ENCODE measurements at regions not wholly inside any gene's neighbourhood (a gene's known extent, or its start where the extent isn't known, plus 50 kb on each side); places are given as distances from the start of the nearest gene placed in this dataset.

DNA sequence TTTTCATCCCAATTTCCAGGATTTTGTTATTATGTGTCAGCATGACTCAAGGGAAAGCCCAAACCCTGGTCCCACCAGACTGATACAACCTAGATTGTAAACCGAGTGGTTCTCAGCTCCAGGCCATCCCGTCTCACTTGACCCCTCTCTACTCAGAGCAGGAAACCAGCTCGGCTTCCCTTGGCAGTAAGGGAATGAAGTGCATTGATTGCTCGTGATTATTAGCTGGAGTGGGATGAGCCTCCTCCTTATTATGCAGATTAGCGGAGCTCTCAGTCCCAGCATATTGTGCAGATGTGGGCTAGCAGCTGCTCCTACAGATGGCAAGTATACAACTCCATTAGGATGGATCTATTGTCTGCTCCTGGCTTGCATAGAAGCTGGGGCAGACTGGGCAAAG, 167.6 kb downstream of the LNPK start:
- Mint-ChIP-seq H3K4me3 (no peak overlapping the region), H3K27me3 (no peaks in the 10 kb centered on the region), H3K9me3 (no peaks in the 10 kb centered on the region), H3K36me3 (ENCODE audit: low read depth) (no peaks in the 10 kb centered on the region), H3K4me1 (no peaks in the 10 kb centered on the region), H3K27ac (no peak overlapping the region)
- TF ChIP-seq, protein P1, sequence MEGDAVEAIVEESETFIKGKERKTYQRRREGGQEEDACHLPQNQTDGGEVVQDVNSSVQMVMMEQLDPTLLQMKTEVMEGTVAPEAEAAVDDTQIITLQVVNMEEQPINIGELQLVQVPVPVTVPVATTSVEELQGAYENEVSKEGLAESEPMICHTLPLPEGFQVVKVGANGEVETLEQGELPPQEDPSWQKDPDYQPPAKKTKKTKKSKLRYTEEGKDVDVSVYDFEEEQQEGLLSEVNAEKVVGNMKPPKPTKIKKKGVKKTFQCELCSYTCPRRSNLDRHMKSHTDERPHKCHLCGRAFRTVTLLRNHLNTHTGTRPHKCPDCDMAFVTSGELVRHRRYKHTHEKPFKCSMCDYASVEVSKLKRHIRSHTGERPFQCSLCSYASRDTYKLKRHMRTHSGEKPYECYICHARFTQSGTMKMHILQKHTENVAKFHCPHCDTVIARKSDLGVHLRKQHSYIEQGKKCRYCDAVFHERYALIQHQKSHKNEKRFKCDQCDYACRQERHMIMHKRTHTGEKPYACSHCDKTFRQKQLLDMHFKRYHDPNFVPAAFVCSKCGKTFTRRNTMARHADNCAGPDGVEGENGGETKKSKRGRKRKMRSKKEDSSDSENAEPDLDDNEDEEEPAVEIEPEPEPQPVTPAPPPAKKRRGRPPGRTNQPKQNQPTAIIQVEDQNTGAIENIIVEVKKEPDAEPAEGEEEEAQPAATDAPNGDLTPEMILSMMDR (IDR thresholded peaks at IDR 0.05), result no peak
- POLR2A ChIA-PET, result no interaction called here
- no peak for ATAC-seq (ENCODE audit: low read depth)
- intact Hi-C loops (cut with micrococcal nuclease), result no loop called here
- CTCF ChIA-PET, result no interaction called here
- no peak for DNase-seq

- H3K4me1 Mint-ChIP-seq, result no peaks in the 10 kb centered on the region
- ChIA-PET POLR2A (no interaction called here), CTCF (no interaction called here)
- no peak overlapping the region for H3K27ac Mint-ChIP-seq
- intact Hi-C loops (cut with micrococcal nuclease), result no loop called here
- peaks cover 2% of the 10 kb centered on the region for H3K27me3 Mint-ChIP-seq
- H3K4me3 Mint-ChIP-seq, result no peak overlapping the region
- TF ChIP-seq, protein P1 (IDR thresholded peaks at IDR 0.05), result no peak
- DNase-seq (no peak), ATAC-seq (ENCODE audit: low read depth) (no peak)
- no peaks in the 10 kb centered on the region for H3K36me3 Mint-ChIP-seq (ENCODE audit: low read depth)
- no peaks in the 10 kb centered on the region for H3K9me3 Mint-ChIP-seq
Measured at GRCh38 chr2:175832866-175833265, 169.2 kb downstream of the LNPK start.

GRCh38 chr2:175829741-175830140, 172.3 kb downstream of the LNPK start:
- ChIA-PET POLR2A (no interaction called here), CTCF (no interaction called here)
- Mint-ChIP-seq H3K36me3 (ENCODE audit: low read depth) (no peaks in the 10 kb centered on the region), H3K9me3 (no peaks in the 10 kb centered on the region), H3K4me3 (no peak overlapping the region), H3K27me3 (peaks cover 2% of the 10 kb centered on the region), H3K27ac (no peak overlapping the region), H3K4me1 (no peaks in the 10 kb centered on the region)
- ATAC-seq (ENCODE audit: low read depth) (no peak), DNase-seq (no peak)
- intact Hi-C loops (cut with micrococcal nuclease), result no loop called here
- TF ChIP-seq, protein P1 (IDR thresholded peaks at IDR 0.05), result no peak

DNA sequence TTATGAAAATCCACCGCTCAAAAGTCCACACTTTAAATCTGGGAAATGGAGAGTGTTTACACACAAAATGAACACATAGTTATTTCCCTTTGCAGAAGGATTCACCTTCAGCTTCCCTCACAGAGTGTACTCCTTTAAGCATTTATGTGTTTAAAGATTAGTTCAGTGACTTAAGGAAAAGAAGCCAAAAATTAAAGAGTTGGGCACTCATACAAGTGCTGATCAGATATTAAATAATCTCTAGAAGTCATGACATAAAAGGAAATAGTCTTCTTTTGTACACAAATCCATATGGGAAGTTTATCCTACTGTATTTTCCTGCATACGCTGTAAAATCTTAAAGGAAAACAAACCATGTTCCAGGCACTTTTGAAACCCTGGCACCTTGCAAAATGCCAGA, 174.2 kb downstream of the LNPK start:
- TF ChIP-seq, protein P1 (IDR thresholded peaks at IDR 0.05), result no peak
- CTCF ChIA-PET, result no interaction called here
- POLR2A ChIA-PET, result no interaction called here
- Mint-ChIP-seq H3K9me3 (no peaks in the 10 kb centered on the region), H3K27ac (no peak overlapping the region), H3K4me3 (no peak overlapping the region), H3K36me3 (ENCODE audit: low read depth) (no peaks in the 10 kb centered on the region), H3K27me3 (peaks cover 2% of the 10 kb centered on the region), H3K4me1 (no peaks in the 10 kb centered on the region)
- no peak for ATAC-seq (ENCODE audit: low read depth)
- no peak for DNase-seq
- intact Hi-C loops (cut with micrococcal nuclease), result no loop called here

GRCh38 chr2:175824243-175824642, 177.8 kb downstream of the LNPK start:
- H3K4me3 Mint-ChIP-seq, result no peak overlapping the region
- intact Hi-C loops (cut with micrococcal nuclease), result no loop called here
- no peak for DNase-seq
- no peak for ATAC-seq (ENCODE audit: low read depth)
- H3K27ac Mint-ChIP-seq, result no peak overlapping the region
- H3K27me3 Mint-ChIP-seq, result peaks cover 3% of the 10 kb centered on the region
- TF ChIP-seq, protein P1 (IDR thresholded peaks at IDR 0.05), result no peak
- no peaks in the 10 kb centered on the region for H3K36me3 Mint-ChIP-seq (ENCODE audit: low read depth)
- H3K9me3 Mint-ChIP-seq, result no peaks in the 10 kb centered on the region
- CTCF ChIA-PET, result no interaction called here
- POLR2A ChIA-PET, result no interaction called here
- no peaks in the 10 kb centered on the region for H3K4me1 Mint-ChIP-seq

All from activated B cell treated with CpG ODN at 0.5 μM for 24 hours (primary cell).